HK-2 (cell line): ENCODE measurements at regions not wholly inside any gene's neighbourhood (a gene's known extent, or its start where the extent isn't known, plus 50 kb on each side); places are given as distances from the start of the nearest gene placed in this dataset.

Source experiments
- DNase-seq: peaks from one replicate; pipeline ENCODE4 v3.0.0-alpha.2; 2018; ENCODE audit not compliant: unreplicated experiment

DNA sequence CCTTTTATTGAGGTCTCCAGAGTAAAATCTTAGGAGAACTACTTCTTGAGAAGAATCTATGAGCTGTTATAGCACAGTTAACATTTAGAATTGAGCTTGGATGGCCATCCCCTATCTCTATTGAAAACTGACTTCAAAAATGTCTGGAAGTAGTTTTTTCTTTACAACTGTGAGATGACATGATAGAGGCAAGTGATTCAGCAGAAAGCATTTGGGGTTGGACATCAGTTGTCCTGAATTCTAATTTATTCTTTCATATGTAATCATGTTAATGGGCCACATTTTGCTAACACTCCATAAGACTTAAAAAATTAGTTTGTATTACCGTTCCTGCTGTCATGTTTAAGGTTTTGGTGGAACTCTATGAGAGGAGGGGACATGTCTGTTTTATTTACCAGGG is 237.0 kb upstream of the SLC14A2 start:
- DNase-seq: no peak

DNA sequence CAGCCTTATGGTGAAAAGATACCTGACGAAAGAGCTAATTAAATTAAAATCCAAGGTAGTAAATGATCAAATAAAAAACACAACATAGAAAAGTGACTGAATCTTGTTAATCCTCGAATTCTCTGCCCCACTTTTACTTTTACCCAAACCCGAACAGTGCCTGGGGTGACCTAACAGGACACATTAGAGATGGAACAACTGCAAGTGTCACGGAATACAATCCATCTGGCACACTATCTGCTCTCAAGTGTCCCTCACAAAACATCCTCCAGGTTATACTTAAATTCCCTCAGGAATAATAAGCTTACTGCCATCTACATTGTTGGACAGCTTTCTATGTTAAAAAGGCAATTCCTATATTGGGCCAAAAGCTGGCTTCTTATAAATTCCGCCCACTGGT is 236.3 kb upstream of the SLC14A2 start:
- DNase-seq: no peak

DNA sequence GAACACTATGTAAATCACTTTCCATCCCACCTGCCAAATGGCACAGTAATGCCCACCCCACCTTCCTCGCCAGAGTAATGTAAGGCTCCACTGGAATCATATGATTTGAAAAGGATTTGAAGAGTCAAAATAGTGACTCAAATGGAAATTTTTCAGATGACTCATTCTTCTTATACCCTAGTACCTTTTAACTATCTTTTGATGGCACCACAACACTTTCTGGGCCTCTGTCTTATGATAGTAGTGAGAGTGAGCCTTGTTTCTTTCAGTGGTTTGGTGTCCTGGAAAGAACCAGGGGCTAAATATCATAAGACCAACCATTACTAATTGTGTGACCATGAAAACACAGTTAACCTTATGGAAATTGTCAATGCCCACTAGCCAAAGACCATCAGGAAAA is 235.4 kb upstream of the SLC14A2 start:
- DNase-seq: no peak

DNA sequence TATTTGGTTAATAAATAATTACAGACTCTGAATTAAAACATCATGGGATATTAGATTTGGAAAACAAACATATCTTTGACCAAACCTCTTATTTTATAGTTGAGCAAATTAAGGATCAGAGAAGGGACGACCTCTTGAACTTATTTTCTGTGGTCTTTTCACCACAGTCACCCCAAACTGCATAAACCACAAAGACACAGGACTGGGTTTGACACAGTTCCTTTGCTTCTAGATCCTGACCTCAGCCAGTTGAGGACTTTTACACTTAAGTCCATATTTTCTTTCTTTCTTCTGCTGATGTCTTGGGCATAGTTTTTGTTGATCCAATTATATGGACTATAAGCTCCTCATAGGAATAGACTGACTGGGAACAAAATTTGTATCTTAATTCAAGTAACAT is 234.0 kb upstream of the SLC14A2 start:
- no peak for DNase-seq

DNA sequence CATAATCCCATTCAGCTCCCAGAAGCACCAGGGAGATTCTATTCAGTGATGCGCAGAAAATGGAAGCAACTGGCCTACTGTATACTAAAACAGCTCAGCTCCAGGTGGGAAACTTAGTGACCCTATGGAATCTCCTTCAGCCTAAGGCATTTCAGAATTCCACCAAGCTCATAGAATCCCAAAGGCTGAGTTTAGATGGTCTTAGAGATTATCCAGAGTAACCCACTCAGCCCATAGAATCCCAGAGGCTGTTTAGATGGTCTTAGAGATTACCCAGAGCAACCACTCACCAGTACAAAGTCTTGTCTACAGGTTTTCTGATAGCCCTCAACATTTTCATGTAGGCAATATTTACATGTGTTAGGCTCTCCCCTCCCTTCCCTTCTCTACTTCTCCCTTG is 232.0 kb upstream of the SLC14A2 start:
- DNase-seq: no peak

DNA sequence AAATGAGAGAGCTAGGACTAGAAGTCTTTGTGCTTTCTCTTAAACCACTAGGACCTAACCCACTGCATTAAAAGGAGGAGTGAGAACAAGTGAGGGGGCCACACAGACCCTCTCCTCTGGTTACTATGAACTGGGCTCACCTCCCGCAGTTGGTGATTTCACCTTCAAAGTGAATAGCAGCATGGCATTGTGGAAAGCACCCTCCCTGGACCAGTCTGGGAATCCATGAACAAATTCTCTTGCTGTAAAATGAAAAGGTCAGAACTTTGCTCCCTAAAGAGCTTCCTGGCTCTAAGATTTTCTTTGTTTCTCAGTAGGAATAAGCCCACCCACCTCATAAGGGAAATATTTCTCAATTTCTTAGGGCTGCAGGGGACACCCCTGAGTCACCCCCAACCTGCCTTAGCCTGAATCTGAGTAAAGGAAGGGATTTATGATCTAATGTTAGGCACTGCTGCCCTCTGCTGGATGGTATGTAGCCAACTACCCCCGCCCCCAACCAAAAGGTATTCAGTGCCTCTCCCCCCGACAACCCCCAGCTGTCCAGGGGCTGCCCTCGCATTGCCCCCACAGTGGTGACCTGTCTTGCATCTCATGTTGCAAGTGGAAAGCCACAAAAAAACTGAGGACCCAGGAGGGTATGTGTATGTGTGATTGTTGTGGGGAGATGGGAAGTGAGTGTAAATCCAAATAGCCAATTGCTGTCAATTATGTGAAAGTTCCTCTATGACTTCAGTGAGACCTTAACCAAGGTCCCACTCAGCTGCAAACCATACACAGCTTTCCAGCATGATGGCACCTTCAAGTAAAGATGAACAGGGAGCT is 230.9 kb upstream of the SLC14A2 start:
- peak; percentile 39 for DNase-seq

DNA sequence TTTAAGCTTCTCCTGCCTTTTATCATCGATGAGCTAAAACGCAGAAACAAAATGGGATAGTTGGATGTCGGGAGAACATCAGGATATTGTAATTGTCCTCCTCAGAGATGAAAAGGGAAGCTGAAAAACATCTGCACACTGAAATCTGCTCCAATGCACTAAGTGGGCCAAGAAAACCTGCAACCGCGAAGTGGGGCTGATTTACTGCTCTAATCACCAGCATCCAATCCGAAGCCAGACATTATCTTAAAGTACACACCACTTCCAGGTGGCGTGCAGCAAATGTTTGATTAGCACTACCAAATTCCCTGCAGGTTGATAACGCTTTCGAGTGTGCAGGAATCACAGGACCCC is 230.3 kb upstream of the SLC14A2 start:
- DNase-seq: no peak

DNA sequence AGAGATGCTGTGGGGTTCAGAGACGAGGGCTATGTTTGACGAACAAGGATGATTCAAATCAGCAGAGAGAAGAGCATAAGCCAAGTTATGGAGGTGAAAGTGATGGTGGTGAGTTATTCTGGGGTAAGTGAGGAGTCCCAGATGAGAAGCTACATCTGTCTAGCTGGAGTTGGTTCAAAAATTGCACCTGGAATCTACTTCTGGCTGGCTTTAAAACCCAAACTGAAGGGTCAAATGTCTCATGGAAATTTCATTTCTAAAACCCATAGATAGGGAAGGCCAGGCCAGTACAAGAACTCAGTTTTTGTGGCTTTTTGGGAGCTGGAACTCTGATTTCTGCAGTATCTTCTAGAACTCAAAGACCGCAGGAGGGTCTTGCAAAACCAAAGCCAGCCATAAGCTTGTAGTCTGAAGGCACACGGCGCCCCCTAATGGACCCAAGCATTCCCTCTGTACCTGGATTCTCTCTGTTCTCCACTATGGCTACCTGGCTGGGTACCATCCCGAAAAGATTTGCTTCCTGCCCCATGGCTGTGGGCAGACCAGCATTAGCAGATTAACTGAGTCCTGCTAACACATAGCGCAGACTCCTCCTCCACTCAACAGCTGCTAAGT is 229.1 kb upstream of the SLC14A2 start:
- no peak for DNase-seq

DNA sequence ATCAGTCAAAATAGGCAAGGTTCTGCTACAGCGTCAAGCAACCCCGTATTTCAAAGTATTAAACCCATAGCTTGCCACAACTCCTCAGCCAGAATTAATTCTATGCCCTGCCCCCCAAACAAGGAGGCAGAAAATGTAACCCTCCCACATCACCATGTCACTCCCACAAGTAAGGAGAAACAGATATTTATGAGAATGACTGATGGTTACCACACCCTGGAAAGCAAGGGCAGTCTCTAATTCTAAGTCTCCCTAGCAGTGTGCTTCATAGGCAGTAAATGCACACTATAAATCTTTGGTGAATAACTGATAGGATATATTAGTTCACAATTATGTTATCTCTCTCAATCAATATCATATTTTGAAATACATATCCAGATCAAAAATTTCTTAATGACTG is 228.0 kb upstream of the SLC14A2 start:
- no peak for DNase-seq

DNA sequence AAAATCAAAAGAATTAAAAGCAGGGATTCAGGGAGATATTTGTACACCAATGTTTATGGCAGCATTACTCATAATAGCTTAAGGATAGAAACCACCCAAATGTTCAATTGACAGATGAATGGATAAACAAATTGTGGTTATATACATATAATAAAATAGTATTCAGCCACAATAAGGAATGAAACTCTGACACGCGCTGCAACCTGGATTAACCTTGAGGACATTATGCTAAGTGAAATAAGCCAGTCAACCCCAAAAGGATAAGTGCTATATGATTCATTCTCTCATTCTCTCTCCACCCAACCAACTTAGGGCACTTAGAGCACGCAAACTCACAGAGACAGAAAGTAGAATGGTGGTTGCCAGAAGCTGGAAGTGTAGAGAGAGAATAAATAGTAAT is 216.8 kb upstream of the SLC14A2 start:
- no peak for DNase-seq

DNA sequence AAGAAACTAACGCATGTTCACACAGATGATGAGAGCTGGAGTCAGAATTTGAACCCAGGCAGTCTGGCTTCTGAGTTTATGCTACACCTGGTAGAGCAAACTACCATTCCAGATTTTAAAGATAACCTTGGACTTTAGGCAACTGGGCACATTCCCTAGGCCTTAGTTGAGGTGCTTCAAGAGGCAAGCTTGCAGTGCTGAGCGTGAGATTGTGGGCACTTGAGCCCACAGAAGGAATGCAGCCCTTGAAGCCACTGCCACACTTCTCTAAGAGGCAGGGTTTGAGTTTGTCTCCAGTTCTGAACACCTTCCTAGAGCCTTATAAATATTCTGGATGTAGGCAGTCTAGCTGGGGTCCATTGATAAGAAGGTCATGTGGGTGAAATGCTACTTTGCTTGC is 216.1 kb upstream of the SLC14A2 start:
- no peak for DNase-seq

DNA sequence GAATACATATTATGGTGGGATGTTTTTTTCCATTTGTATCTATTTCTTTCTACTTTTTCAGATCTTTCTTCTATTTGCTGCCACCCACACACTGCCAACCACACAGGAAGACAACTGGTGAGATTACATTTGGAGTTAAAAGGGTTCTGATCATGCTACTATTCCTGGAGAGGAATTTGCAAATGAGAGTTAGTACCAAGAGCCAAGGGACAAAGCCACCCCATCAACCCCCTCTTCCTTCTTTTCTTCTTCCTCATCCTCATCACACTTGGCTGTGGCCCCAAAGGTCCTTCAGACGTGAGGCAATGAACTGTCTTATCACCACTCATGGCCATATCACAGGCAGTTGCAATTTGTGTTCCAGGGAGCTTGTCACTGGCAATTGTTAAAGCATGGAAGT is 215.6 kb upstream of the SLC14A2 start:
- DNase-seq: no peak

DNA sequence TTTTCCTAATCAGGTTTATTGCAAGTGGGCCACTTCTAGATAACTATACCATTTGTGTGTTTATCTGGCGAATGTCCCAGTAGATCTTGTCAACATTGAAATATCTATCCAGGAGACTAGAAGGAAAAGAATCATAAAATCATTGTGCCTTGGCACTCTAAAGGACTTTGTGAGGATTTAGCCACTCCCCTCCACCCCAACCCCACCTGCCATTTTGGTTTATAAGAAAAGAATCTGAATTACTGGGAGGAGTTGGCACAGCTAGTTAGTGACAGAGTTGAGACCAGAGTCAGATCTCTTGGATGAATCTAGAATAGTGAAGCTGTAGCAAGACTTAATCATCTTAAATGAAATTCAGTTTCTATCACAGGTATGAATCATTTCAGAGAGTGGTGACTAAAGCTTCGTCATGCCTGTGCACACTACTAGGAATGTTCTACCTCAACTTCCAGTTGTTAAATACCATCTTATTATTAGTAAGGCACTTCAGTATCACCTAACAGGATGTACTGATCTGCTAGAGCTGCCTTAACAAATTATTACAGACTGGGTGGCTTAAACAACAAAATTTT is 212.7 kb upstream of the SLC14A2 start:
- no peak for DNase-seq

DNA sequence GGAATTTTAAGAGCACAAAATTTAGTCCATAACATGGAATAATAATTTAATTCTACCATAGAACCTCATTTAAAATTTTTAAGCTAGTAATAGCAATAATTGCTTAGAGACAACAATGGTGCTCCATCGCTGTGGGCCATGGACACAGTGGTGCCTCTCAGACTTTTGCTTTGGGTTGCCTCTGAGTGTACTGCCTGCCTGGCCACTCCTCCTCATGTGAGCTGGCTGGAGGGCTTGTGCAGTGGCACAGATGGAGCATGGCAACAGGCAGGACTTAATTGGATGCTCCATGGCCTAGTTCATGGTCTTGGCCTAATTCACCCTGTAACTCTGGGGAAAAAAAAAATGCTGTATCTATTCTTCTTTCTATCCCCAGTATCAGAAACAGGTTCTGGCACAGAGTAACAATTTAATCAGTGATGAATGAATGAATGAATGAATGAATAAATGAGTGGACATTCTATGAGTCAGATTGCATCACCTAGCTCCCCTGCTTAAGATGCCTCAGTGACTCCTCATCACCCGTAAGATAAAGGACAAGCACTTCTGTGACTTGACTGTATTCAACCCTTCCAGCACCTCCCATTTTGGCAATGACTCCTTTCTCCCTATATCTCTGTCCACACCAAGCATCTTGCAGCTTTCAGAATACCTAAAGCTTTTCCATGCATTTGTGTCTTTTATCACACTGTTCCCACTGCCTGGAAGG is 211.8 kb upstream of the SLC14A2 start:
- DNase-seq: no peak

DNA sequence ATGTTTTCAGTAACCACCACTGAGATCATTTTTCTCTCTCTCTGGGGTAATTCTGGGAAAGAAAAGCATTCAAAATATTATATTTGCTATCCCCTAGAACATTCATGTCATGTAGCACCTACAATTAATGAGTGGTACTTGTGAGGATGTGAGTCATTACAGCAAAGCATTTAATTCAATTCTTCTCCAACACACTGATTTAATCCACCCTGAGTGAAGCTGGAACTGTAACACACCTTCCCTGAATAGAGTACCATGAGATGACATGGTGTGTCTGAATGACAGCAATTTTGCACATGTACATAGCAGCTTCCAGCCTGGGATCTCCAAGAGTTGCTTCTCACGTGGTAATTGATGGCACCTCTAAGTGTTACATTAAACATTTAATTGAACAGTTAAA is 207.1 kb upstream of the SLC14A2 start:
- no peak for DNase-seq

DNA sequence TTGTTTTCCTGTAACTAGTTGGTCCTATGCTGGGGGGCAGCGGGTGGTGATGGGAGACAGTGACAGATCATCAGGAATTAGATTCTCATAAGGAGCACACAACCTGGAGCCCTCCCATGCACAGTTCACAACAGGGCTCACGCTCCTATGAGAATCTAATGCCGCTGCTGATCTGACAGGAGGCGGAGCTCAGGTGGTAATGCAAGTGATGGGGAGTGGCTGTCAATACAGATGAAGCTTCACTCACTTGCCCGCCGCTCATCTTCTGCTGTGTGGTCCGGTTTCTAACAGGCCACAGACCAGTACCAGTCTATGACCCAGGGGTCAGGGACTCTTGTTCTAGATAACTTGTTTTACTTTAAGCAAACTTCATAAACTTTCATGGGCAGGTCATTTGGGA is 205.3 kb upstream of the SLC14A2 start:
- DNase-seq: no peak

DNA sequence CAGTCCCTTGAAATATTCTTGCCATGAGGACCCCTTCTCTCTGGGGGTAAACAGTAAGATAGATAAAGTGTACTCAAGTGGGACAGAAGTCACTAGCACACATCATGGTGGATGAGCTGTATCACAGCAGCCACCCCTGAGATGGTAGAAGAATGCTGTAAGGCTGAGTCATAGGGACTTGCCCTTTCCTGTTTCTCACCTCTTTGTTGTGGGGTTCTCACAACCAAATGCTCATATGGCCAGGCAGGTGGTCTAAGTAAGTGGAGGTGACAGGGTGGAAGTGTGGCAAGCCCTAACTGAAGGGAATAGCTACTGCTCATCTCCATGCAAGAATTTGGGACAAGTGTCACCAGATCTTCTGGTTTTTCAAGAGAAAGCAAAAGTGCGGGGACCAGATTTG is 202.7 kb upstream of the SLC14A2 start:
- no peak for DNase-seq

DNA sequence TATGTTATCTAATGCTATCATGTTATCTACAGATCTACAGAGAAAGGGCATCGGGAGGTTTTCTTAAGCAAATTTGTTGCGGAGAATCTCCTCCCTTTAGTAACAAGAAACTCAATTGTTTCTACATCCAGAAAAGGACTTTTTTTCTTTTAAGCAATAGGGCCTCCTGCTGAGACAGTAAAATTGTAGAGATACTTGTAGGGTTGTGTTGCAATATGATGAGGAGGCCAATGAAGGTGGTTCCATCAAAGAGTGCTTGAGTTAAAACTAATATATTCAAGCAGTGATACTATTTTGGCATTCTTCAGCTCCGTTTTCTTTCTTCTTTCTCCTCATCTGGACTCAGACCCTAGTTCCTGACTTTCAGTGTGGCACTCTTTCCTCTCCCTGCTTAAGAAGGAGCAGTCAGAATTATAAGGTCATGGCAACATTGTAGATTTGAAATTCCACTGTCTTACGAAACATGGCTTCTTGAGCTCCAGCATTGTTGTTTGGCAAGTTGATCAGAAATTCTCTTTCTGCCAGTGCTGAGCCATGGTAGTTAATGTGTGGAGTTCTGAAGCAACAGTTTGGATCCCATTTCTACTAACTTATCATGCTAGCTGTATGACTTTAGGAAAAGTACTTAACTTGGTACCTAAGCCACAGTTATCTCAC is 202.0 kb upstream of the SLC14A2 start:
- DNase-seq: no peak

DNA sequence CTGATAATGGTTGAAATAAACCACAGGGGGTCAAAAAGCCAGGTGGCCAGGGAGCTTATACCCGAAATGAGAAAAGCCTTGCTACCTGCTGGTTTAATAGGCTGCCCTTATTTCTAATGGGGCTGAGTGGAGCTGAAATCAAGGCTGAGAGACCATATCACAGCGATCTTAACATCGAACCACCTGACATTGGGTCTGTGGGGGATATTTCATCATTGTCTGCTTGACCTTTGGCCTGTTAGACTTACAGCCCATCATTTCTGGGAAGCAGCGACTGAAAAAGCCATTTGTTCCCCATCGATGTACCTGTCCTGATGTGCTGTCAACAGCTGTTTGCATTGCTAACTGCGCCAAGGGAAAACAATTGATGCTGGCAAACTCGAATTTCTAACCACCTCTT is 199.7 kb upstream of the SLC14A2 start:
- DNase-seq: no peak

DNA sequence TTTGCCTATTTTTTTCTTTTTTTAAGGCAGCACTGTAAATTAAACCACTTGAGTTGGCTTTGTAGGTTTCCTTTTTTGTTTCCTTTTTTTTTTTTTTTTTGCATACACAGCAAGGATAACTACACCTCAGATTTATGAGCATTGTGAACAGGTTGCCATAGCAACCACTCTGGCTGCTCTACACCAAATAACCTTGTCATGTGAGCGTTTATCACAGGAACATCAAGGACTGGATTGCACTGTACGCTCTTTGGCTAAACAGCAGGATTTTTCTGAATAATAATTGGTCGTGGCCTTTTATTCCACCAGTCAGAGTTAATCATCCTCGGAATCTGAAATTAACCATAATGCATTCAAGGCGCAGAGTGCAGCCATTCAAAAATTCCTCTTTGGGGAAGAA is 199.1 kb upstream of the SLC14A2 start:
- DNase-seq: no peak

DNA sequence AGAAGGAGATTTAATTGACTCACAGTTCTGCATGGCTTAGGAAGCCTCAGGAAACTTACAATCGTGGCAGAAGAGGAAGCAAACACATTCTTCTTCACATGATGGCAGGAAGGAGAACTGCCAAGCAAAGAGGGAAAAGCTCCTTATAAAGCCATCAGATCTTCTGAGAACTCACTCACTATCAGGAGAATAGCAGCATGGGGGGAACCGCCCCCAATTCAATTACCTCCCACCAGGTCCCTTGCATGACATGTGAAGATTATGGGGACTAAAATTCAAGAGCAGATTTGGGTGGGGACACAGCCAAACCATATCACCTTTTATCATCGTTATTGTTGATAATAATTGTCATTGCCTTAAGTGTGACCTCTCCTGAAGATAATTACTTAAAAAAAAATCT is 197.9 kb upstream of the SLC14A2 start:
- no peak for DNase-seq

DNA sequence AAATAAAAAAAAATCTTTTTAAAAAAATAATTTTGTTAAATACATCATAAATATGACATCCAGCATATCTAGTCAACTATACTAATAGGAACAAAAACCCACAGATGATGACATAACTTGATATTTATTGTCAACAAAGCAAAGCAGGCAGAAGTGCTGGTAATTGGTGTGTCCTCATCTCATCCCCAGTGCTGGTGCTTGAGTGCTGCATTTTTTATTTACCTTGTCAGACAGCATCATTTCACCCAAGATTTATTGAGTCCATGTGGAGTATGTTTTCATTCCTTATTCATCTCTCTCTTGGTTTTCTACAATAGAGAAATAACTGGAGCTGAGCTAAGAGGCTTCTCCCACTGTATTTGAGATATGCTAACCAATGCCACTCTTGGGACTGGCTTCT is 191.6 kb upstream of the SLC14A2 start:
- no peak for DNase-seq
